Ovary (tissue), 7 donors: ENCODE measurements at regions not wholly inside any gene's neighbourhood (a gene's known extent, or its start where the extent isn't known, plus 50 kb on each side); places are given as distances from the start of the nearest gene placed in this dataset.

Experiments
- DNase-seq, 5 donors: peaks; one replicate each; pipeline ENCODE4 v3.0.0-alpha.2; 2019 to 2020
- H3K27ac ChIP-seq, 2 donors: fragments of 200-600 bp; one replicate each; pipeline versions ENCODE4 v1.5.1 to v1.8.0; 2019 to 2022
- H3K27me3 ChIP-seq: fragments of 200-600 bp; one replicate; pipeline ENCODE4 v1.8.0; 2022
- H3K36me3 ChIP-seq: fragments of 200-600 bp; sonication (generic); one replicate; pipeline ENCODE4 v1.5.1; 2019
- H3K4me1 ChIP-seq: one replicate; pipeline ENCODE4 v1.8.1; 2013; ENCODE audit warnings: mild to moderate bottlenecking, moderate library complexity; ENCODE audit not compliant: insufficient read depth
- H3K4me3 ChIP-seq: fragments of 200-600 bp; sonication (generic); one replicate; pipeline ENCODE4 v1.5.1; 2017
- H3K9me3 ChIP-seq, 2 donors: fragments of 200-600 bp in 1 of 2; sonication (generic) in 1 of 2; one replicate each; pipeline versions ENCODE4 v1.5.1 to v1.8.1; 2013 to 2019; ENCODE audit warnings: mild to moderate bottlenecking in 1 of 2, moderate library complexity in 1 of 2
- EP300 ChIP-seq: sonication (generic); formaldehyde crosslinking; IDR thresholded peaks from one replicate; pipeline ENCODE4 v1.6.1; 2017; ENCODE audit warnings: antibody characterized with exemption
- POLR2A ChIP-seq: fragments of 450-650 bp; IDR thresholded peaks from one replicate; pipeline ENCODE4 v1.6.1; 2017; ENCODE audit warnings: antibody characterized with exemption, mild to moderate bottlenecking, moderate library complexity
- WGBS, 3 donors: extraction: QIAGEN DNeasy Blood & Tissue Kit in 1 of 3; methylation state at CpG; one replicate each; pipeline versions ENCODE4 v1.1.5 to v1.1.7; 2013 to 2017; 5-methylcytosine and 5-hydroxymethylcytosine counted together
- intact Hi-C, 4 donors: fragments of 100-400 bp; cut with DNase I; formaldehyde crosslinking; loops; one replicate each; pipeline versions ENCODE4 v1.11.0 to v1.15.1; 2022 to 2023
- TF ChIP-seq, protein P1 (sequence below), 3 donors: fragments of 450-650 bp in 2 of 3; fragments of 200-600 bp in 1 of 3; IDR thresholded peaks; one replicate each; pipeline versions ENCODE4 v1.5.1 to v1.8.0; 2016 to 2022; ENCODE audit warnings: antibody characterized with exemption in 3 of 3, mild to moderate bottlenecking in 1 of 3
- donor health status: DM: no; HTN: no; CAD: no; lungs with moderate emphysema.
- donor health status: DM: no; HTN: no; CAD: no.
- donor health status: Bipolar disorder and iron deficiency.
- donor health status: DM: no; HTN: no; CAD: no.
- donor health status: DM: yes; HTN: yes; CAD: no.

DNA sequence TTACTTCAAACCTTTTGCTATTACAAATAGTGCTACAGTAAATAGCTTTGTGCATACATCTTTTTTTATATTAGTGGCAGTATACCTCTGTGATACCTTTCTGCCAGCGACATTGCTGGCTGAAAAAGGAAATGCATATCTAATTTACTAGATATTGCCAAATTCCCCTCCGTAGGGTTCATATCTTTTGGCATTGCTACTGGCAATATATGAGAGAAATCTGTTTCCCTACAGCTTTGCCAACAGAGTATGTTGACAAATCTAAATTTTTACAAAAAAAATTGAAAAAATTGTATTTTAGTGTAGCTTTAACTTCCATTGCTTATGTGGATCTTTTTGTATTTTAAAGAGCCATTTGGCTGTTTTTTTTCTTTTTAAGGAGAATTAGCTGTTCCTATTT, 426.7 kb downstream of the TRIB2 start:
- 8 to 19% (median 14%) methylated on average over 2 of the region's 2 CpGs for WGBS, 3 donors
- Histone ChIP-seq H3K4me1 (no peaks in the 10 kb centered on the region), H3K27me3 (no peaks in the 10 kb centered on the region), H3K27ac (no peak overlapping the region), H3K9me3 (no peaks in the 10 kb centered on the region), H3K36me3 (no peaks in the 10 kb centered on the region), H3K4me3 (no peak overlapping the region)
- intact Hi-C loops = no loop called here
- no peak for DNase-seq
- TF ChIP-seq, protein P1, sequence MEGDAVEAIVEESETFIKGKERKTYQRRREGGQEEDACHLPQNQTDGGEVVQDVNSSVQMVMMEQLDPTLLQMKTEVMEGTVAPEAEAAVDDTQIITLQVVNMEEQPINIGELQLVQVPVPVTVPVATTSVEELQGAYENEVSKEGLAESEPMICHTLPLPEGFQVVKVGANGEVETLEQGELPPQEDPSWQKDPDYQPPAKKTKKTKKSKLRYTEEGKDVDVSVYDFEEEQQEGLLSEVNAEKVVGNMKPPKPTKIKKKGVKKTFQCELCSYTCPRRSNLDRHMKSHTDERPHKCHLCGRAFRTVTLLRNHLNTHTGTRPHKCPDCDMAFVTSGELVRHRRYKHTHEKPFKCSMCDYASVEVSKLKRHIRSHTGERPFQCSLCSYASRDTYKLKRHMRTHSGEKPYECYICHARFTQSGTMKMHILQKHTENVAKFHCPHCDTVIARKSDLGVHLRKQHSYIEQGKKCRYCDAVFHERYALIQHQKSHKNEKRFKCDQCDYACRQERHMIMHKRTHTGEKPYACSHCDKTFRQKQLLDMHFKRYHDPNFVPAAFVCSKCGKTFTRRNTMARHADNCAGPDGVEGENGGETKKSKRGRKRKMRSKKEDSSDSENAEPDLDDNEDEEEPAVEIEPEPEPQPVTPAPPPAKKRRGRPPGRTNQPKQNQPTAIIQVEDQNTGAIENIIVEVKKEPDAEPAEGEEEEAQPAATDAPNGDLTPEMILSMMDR (IDR thresholded peaks at IDR 0.05) = no peak
- no peak for TF ChIP-seq EP300
- no peak for TF ChIP-seq POLR2A

DNA sequence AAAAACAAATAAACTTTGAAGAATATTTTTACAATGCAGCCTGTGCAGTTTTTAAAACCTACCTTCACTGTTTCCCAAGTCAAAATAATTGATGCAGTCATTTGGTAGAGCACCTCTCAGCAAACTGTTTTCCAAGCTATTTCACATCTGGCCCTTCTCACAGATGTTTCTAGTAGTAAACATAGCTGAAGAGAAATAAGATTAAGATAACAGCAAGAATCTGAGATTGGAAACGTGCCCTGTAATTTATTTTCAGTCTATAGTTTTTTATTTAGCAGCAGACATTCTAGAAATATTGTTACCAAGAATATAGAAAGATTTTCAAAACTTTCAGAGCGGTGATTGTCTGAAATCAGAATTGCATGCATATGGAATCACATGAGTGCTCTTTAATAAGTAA, 440.2 kb downstream of the TRIB2 start:
- Histone ChIP-seq H3K27ac (no peak overlapping the region), H3K9me3 (no peaks in the 10 kb centered on the region), H3K27me3 (no peaks in the 10 kb centered on the region), H3K4me1 (no peaks in the 10 kb centered on the region), H3K4me3 (no peak overlapping the region), H3K36me3 (no peaks in the 10 kb centered on the region)
- TF ChIP-seq EP300 = no peak
- TF ChIP-seq, protein P1 (IDR thresholded peaks at IDR 0.05) = no peak
- TF ChIP-seq POLR2A = no peak
- DNase-seq = no peak
- intact Hi-C loops = no loop called here
- 39 to 48% (median 43%) methylated on average over 2 of the region's 2 CpGs for WGBS, 3 donors

DNA sequence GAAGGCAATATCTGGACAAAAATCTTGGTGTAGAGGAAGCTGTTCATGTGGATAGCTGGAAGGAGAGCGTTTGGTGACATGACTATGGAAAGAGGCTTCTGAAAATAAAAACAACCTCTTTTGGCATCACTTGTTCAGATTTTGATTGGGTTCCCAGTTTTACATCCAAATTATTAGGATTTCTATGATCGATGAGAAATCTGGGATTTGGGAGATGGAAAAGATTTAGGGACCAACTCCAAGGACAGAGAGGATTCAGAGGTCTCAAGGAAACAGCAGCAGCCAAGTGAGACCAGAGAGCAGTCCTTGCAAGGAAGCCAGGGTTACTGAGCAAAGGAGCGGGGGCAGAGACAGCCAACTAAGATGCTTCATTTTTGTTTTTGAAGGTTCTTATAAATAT, 441.7 kb downstream of the TRIB2 start:
- WGBS, 3 donors = 62 to 87% (median 64%) methylated on average over 3 of the region's 3 CpGs
- Histone ChIP-seq H3K36me3 (no peaks in the 10 kb centered on the region), H3K27me3 (no peaks in the 10 kb centered on the region), H3K9me3 (no peaks in the 10 kb centered on the region), H3K27ac (no peak overlapping the region), H3K4me1 (no peaks in the 10 kb centered on the region), H3K4me3 (no peak overlapping the region)
- TF ChIP-seq POLR2A (no peak), EP300 (no peak)
- TF ChIP-seq, protein P1 (IDR thresholded peaks at IDR 0.05) = no peak
- intact Hi-C loops = no loop called here
- no peak for DNase-seq

DNA sequence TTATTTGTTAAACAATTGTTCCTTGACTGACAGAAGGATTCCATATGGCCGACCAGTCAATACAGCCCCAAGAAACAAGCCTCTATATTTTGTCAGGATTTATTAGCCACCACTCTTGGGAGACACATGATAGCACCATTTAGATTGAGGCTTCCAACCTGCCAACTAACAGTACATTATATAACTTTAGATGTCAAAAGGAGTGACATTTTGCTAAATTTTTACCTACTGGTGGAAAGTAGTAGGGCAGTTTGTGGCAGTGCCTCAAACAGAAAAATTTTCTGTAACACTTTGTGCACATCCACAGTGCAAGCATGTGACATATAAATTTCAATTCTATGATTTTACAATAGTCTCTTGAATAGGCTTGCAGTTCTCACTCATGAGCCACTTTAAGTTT, 464.0 kb downstream of the TRIB2 start:
- intact Hi-C loops = no loop called here
- TF ChIP-seq EP300 (no peak), POLR2A (no peak)
- TF ChIP-seq, protein P1 (IDR thresholded peaks at IDR 0.05) = no peak
- 90 to 98% (median 98%) methylated on average over 1 of the region's 1 CpG for WGBS, 3 donors
- H3K4me1 ChIP-seq = no peaks in the 10 kb centered on the region
- H3K4me3 ChIP-seq = no peak overlapping the region
- no peak for DNase-seq
- no peaks in the 10 kb centered on the region for H3K27me3 ChIP-seq
- H3K9me3 ChIP-seq = no peaks in the 10 kb centered on the region
- no peak overlapping the region for H3K27ac ChIP-seq
- H3K36me3 ChIP-seq = no peaks in the 10 kb centered on the region

DNA sequence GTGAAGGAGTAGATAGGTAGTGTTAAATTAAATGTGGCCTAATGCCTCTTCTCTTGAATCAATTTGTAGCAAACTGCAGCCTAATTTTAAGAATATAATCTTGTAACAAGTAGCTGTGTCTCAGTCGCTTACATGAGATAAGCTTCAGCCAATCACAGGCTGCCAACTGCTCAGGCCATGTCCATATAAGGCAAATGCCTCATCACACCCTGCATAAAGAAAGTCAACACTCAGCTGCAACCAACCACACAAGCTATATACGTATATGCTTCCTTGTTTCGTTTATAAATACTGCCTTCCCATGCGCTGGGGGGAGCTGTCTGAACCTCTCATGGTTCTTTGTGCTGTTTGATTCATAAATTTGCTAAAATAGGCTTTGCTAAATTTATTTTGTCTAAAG, 476.3 kb downstream of the TRIB2 start:
- WGBS, 3 donors = 78 to 80% (median 78%) methylated on average over 4 of the region's 4 CpGs
- no peaks in the 10 kb centered on the region for H3K36me3 ChIP-seq
- no peak overlapping the region for H3K4me3 ChIP-seq
- H3K27ac ChIP-seq = no peak overlapping the region
- no peak for DNase-seq
- H3K27me3 ChIP-seq = no peaks in the 10 kb centered on the region
- TF ChIP-seq, protein P1 (IDR thresholded peaks at IDR 0.05) = no peak
- no peak for TF ChIP-seq POLR2A
- TF ChIP-seq EP300 = no peak
- H3K9me3 ChIP-seq = no peaks in the 10 kb centered on the region
- intact Hi-C loops = no loop called here
- no peaks in the 10 kb centered on the region for H3K4me1 ChIP-seq
